Posterior vena cava (tissue), 2 donors: ENCODE measurements at regions not wholly inside any gene's neighbourhood (a gene's known extent, or its start where the extent isn't known, plus 50 kb on each side); places are given as distances from the start of the nearest gene placed in this dataset.

ENCODE experiments used
- DNase-seq: peaks from one replicate; pipeline ENCODE4 v3.0.0-alpha.2; 2020; ENCODE audit warnings: low spot score
- intact Hi-C, 2 donors: fragments of 100-400 bp; cut with DNase I; formaldehyde crosslinking; loops; one replicate each; pipeline versions ENCODE4 v1.14.1 to v1.14.2; 2022 to 2023
- donor health status: DM: yes; HTN: yes; CAD: no.
- donor health status: DM: yes; HTN: yes; CAD: no.

GRCh38 chr2:126786765-126787164, 111.9 kb upstream of the TEX51 start:
- intact Hi-C loops, result loop anchor here in 1 of 2 donors (10.0 kb wide), 1 partner anchor 432 kb away; no protein-coding TSS in a partner anchor
- peak; percentile 26 for DNase-seq

GRCh38 chr2:126787289-126787688, 111.4 kb upstream of the TEX51 start:
- peak; percentile 54 for DNase-seq
- intact Hi-C loops, result loop anchor here in 1 of 2 donors (10.0 kb wide), 1 partner anchor 432 kb away; no protein-coding TSS in a partner anchor

- DNase-seq, result peak; percentile 24
- intact Hi-C loops, result loop anchor here in 1 of 2 donors (10.0 kb wide), 1 partner anchor 433 kb away; no protein-coding TSS in a partner anchor
These were observed 110.6 kb upstream of the TEX51 start for GRCh38 chr2:126788113-126788512.

- DNase-seq, result no peak
- intact Hi-C loops, result loop anchor here in 1 of 2 donors (10.0 kb wide), 1 partner anchor 434 kb away; no protein-coding TSS in a partner anchor
These were observed 110.0 kb upstream of the TEX51 start for GRCh38 chr2:126788652-126789051.

GRCh38 chr2:126790987-126791780, 107.5 kb upstream of the TEX51 start:
- intact Hi-C loops, result no loop called here
- peak; percentile 50 for DNase-seq

GRCh38 chr2:126792186-126792585, 106.5 kb upstream of the TEX51 start:
- intact Hi-C loops, result no loop called here
- DNase-seq, result peak; percentile 28

GRCh38 chr2:126792993-126793392, 105.7 kb upstream of the TEX51 start:
- no peak for DNase-seq
- intact Hi-C loops, result no loop called here

- peak; percentile 46 for DNase-seq
- intact Hi-C loops, result no loop called here
These were observed 104.6 kb upstream of the TEX51 start for GRCh38 chr2:126793885-126794613.

- intact Hi-C loops, result no loop called here
- DNase-seq, result peak; percentile 62
These were observed 103.0 kb upstream of the TEX51 start for GRCh38 chr2:126795656-126796055.

- intact Hi-C loops, result no loop called here
- DNase-seq, result peak; percentile 58
These were observed 101.6 kb upstream of the TEX51 start for GRCh38 chr2:126796931-126797621.

GRCh38 chr2:126797622-126798275, 100.9 kb upstream of the TEX51 start:
- intact Hi-C loops, result no loop called here
- peak; percentile 74 for DNase-seq

- intact Hi-C loops, result no loop called here
- DNase-seq, result peak; percentile 44
These were observed 100.2 kb upstream of the TEX51 start for GRCh38 chr2:126798276-126799140.

GRCh38 chr2:126799301-126799700, 99.4 kb upstream of the TEX51 start:
- intact Hi-C loops, result no loop called here
- DNase-seq, result no peak

GRCh38 chr2:126801473-126801872, 97.2 kb upstream of the TEX51 start:
- intact Hi-C loops, result no loop called here
- DNase-seq, result no peak

GRCh38 chr2:126802316-126802715, 96.4 kb upstream of the TEX51 start:
- no peak for DNase-seq
- intact Hi-C loops, result no loop called here

- DNase-seq, result no peak
These were observed 95.8 kb upstream of the TEX51 start for GRCh38 chr2:126802774-126803433.

GRCh38 chr2:126803434-126803775, 95.3 kb upstream of the TEX51 start:
- intact Hi-C loops, result no loop called here
- DNase-seq, result no peak

More at GRCh38 chr2:126802774-126803433, 95.8 kb upstream of the TEX51 start:
- intact Hi-C loops, result no loop called here

GRCh38 chr2:126804347-126804746, 94.3 kb upstream of the TEX51 start:
- no peak for DNase-seq
- intact Hi-C loops, result no loop called here
